PC-3 (cell line): ENCODE measurements at regions not wholly inside any gene's neighbourhood (a gene's known extent, or its start where the extent isn't known, plus 50 kb on each side); places are given as distances from the start of the nearest gene placed in this dataset.

Experiments
- EZH2 ChIP-seq: fragments of 300-600 bp; sonication (generic); IDR thresholded peaks from one replicate; pipeline ENCODE4 v1.6.1; 2017; ENCODE audit warnings: antibody characterized with exemption, mild to moderate bottlenecking, low read length; ENCODE audit not compliant: unreplicated experiment
- EZH2phosphoT487 ChIP-seq: fragments of 300-600 bp; sonication (generic); IDR thresholded peaks from 2 replicates; pipeline ENCODE4 v1.6.1; 2018; ENCODE audit warnings: mild to moderate bottlenecking, antibody characterized with exemption, low read length, borderline replicate concordance
- TF ChIP-seq, protein P1 (sequence below): fragments of 300-600 bp; sonication (generic); conservative IDR thresholded peaks from 2 replicates; pipeline ENCODE4 v1.5.1; 2017; ENCODE audit warnings: antibody characterized with exemption, low read depth, mild to moderate bottlenecking, low read length

DNA sequence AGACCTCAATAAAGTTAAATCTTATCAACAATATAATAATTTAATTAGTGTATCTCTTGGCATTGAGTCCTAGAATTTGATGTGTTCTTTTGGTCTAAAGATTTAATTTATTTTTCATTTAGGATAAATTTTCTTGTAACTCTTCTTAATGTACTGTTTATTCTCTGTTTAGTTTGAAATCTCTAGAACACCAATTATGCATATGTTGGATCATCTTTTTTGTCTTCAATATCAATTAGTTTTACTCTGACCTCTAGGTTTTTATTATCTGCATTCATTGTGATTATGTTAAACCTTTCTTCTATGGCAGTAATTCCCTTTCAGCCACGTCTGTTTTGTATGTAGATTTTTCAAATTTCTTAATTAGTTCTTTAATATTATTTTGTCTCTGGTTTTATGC lies 93.8 kb upstream of the ARHGEF7 start:
- no peak for TF ChIP-seq EZH2
- TF ChIP-seq, protein P1, sequence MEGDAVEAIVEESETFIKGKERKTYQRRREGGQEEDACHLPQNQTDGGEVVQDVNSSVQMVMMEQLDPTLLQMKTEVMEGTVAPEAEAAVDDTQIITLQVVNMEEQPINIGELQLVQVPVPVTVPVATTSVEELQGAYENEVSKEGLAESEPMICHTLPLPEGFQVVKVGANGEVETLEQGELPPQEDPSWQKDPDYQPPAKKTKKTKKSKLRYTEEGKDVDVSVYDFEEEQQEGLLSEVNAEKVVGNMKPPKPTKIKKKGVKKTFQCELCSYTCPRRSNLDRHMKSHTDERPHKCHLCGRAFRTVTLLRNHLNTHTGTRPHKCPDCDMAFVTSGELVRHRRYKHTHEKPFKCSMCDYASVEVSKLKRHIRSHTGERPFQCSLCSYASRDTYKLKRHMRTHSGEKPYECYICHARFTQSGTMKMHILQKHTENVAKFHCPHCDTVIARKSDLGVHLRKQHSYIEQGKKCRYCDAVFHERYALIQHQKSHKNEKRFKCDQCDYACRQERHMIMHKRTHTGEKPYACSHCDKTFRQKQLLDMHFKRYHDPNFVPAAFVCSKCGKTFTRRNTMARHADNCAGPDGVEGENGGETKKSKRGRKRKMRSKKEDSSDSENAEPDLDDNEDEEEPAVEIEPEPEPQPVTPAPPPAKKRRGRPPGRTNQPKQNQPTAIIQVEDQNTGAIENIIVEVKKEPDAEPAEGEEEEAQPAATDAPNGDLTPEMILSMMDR, result no peak
- TF ChIP-seq EZH2phosphoT487, result no peak
